OCI-LY1 (cell line): ENCODE measurements at regions not wholly inside any gene's neighbourhood (a gene's known extent, or its start where the extent isn't known, plus 50 kb on each side); places are given as distances from the start of the nearest gene placed in this dataset.

Source experiments
- H2AFZ ChIP-seq: fragments of 200-600 bp; sonication (generic), shearing (Covaris generic); 2 replicates; pipeline ENCODE4 v1.6.0; 2014; ENCODE audit warnings: antibody characterized with exemption, mild to moderate bottlenecking, low read length
- H3F3A ChIP-seq: fragments of 200-600 bp; sonication (generic), shearing (Covaris generic); 2 replicates; pipeline ENCODE4 v1.6.0; 2014; ENCODE audit warnings: mild to moderate bottlenecking, antibody characterized with exemption, low read length, moderate library complexity; ENCODE audit not compliant: insufficient read depth
- H3K27ac ChIP-seq: fragments of 200-600 bp; sonication (generic); 2 replicates; pipeline ENCODE4 v1.5.1; 2014; ENCODE audit warnings: low read length, mixed run types, mild to moderate bottlenecking, low read depth; ENCODE audit not compliant: poor library complexity, severe bottlenecking
- H3K27me3 ChIP-seq: fragments of 200-600 bp; sonication (generic); 2 replicates; pipeline ENCODE4 v1.6.0; 2014; ENCODE audit warnings: antibody characterized with exemption, mild to moderate bottlenecking, low read length, moderate library complexity; ENCODE audit not compliant: insufficient read depth
- H3K36me3 ChIP-seq: fragments of 200-600 bp; sonication (generic); 2 replicates; pipeline ENCODE4 v1.6.1; 2014; ENCODE audit warnings: mild to moderate bottlenecking, antibody characterized with exemption, low read length, moderate library complexity, mixed read lengths; ENCODE audit not compliant: insufficient read depth
- H3K4me1 ChIP-seq: fragments of 200-600 bp; sonication (generic); 2 replicates; pipeline ENCODE4 v1.5.1; 2014; ENCODE audit warnings: mild to moderate bottlenecking, low read length, moderate library complexity; ENCODE audit not compliant: insufficient read depth, severe bottlenecking
- H3K4me2 ChIP-seq: fragments of 200-600 bp; sonication (generic), shearing (Covaris generic); 2 replicates; pipeline ENCODE4 v1.6.1; 2014; ENCODE audit warnings: low read length
- H3K4me3 ChIP-seq: fragments of 200-600 bp; sonication (generic); 2 replicates; pipeline ENCODE4 v1.5.1; 2014; ENCODE audit warnings: low read length, low read depth, mild to moderate bottlenecking, mixed read lengths; ENCODE audit not compliant: poor library complexity, severe bottlenecking
- H3K79me2 ChIP-seq: fragments of 200-600 bp; shearing (Covaris generic); 2 replicates; pipeline ENCODE4 v1.6.1; 2016; ENCODE audit warnings: mixed run types, low read length, mixed read lengths; ENCODE audit not compliant: insufficient read depth
- H3K9ac ChIP-seq: fragments of 200-600 bp; sonication (generic), shearing (Covaris generic); 2 replicates; pipeline ENCODE4 v1.6.1; 2014; ENCODE audit warnings: mild to moderate bottlenecking, low read length, mixed read lengths
- H3K9me2 ChIP-seq: fragments of 200-600 bp; sonication (generic), shearing (Covaris generic); 2 replicates; pipeline ENCODE4 v1.6.1; 2014; ENCODE audit warnings: low read depth, mild to moderate bottlenecking, low read length, mixed read lengths
- H3K9me3 ChIP-seq: fragments of 200-600 bp; shearing (Covaris generic); 2 replicates; pipeline ENCODE4 v1.6.1; 2014; ENCODE audit warnings: low read length, mixed read lengths
- H4K20me1 ChIP-seq: fragments of 200-600 bp; sonication (generic), shearing (Covaris generic); 2 replicates; pipeline ENCODE4 v1.6.0; 2016; ENCODE audit warnings: mild to moderate bottlenecking, low read length; ENCODE audit not compliant: insufficient read depth
- CTCF ChIP-seq: fragments of 200-600 bp; sonication (generic), shearing (Covaris generic); IDR thresholded peaks from 2 replicates; pipeline ENCODE4 v1.5.1; 2017; ENCODE audit warnings: mild to moderate bottlenecking, antibody characterized with exemption, low read length, moderate library complexity, mixed read lengths
- EZH2 ChIP-seq: fragments of 200-600 bp; sonication (generic), shearing (Covaris generic); IDR thresholded peaks from 2 replicates; pipeline ENCODE4 v1.8.0; 2017; ENCODE audit warnings: borderline replicate concordance, mixed run types, mild to moderate bottlenecking, antibody characterized with exemption, low read length, moderate library complexity, mixed read lengths

GRCh38 chr1:103187673-103188072, 79.4 kb upstream of the COL11A1 start:
- Histone ChIP-seq H3K36me3 (no peaks in the 10 kb centered on the region), H3K4me1 (no peaks in the 10 kb centered on the region), H3K9me3 (no peaks in the 10 kb centered on the region), H3K4me2 (no peak overlapping the region), H4K20me1 (no peaks in the 10 kb centered on the region), H2AFZ (no peak overlapping the region), H3K27me3 (no peaks in the 10 kb centered on the region), H3K79me2 (no peaks in the 10 kb centered on the region), H3K9me2 (no peaks in the 10 kb centered on the region), H3K27ac (no peak overlapping the region), H3K4me3 (no peak overlapping the region), H3F3A (no peaks in the 10 kb centered on the region), H3K9ac (no peak overlapping the region)
- TF ChIP-seq EZH2 (no peak), CTCF (no peak)

GRCh38 chr1:103180660-103181059, 72.3 kb upstream of the COL11A1 start:
- H3K4me1 ChIP-seq, result no peaks in the 10 kb centered on the region
- TF ChIP-seq CTCF, result no peak
- no peak for TF ChIP-seq EZH2
- H4K20me1 ChIP-seq, result no peaks in the 10 kb centered on the region
- no peaks in the 10 kb centered on the region for H3K79me2 ChIP-seq
- no peak overlapping the region for H3K27ac ChIP-seq
- H3K4me3 ChIP-seq, result no peak overlapping the region
- H3K27me3 ChIP-seq, result no peaks in the 10 kb centered on the region
- no peak overlapping the region for H3K9ac ChIP-seq
- no peaks in the 10 kb centered on the region for H3K9me3 ChIP-seq
- H3K36me3 ChIP-seq, result no peaks in the 10 kb centered on the region
- no peaks in the 10 kb centered on the region for H3F3A ChIP-seq
- no peaks in the 10 kb centered on the region for H3K9me2 ChIP-seq
- H3K4me2 ChIP-seq, result no peak overlapping the region
- no peak overlapping the region for H2AFZ ChIP-seq

- TF ChIP-seq CTCF (no peak), EZH2 (no peak)
- no peak overlapping the region for H3K27ac ChIP-seq
- no peaks in the 10 kb centered on the region for H4K20me1 ChIP-seq
- no peaks in the 10 kb centered on the region for H3K4me1 ChIP-seq
- H3K9ac ChIP-seq, result no peak overlapping the region
- H3K27me3 ChIP-seq, result no peaks in the 10 kb centered on the region
- no peak overlapping the region for H3K4me2 ChIP-seq
- no peaks in the 10 kb centered on the region for H3K9me2 ChIP-seq
- H2AFZ ChIP-seq, result no peak overlapping the region
- H3K9me3 ChIP-seq, result no peaks in the 10 kb centered on the region
- no peaks in the 10 kb centered on the region for H3K79me2 ChIP-seq
- no peaks in the 10 kb centered on the region for H3F3A ChIP-seq
- no peak overlapping the region for H3K4me3 ChIP-seq
- no peaks in the 10 kb centered on the region for H3K36me3 ChIP-seq
Measured at GRCh38 chr1:103177108-103177775, 68.9 kb upstream of the COL11A1 start.
